Calu3 (cell line): ENCODE measurements at regions not wholly inside any gene's neighbourhood (a gene's known extent, or its start where the extent isn't known, plus 50 kb on each side); places are given as distances from the start of the nearest gene placed in this dataset.

Experiments
- BruUV-seq: library from RNA; stranded (reverse); fragments of 400-500 nt; replicated peaks from 2 replicates; lab custom pipeline; 2021; lab: Mats Ljungman, UMichigan
- CTCF ChIA-PET: fragments of 300-600 bp; sonication (Branson Sonifier 250); formaldehyde crosslinking; loops from one replicate; lab custom pipeline; 2022; ENCODE audit warnings: antibody characterized with exemption; lab: Charles Lee
- DNase-seq: peaks from one replicate; pipeline ENCODE4 v3.0.0; 2022
- H3K27ac Mint-ChIP-seq: one replicate; pipeline ENCODE4 v1.8.0; 2022; ENCODE audit warnings: mixed read lengths; ENCODE audit not compliant: unreplicated experiment
- H3K27me3 Mint-ChIP-seq: one replicate; pipeline ENCODE4 v1.8.0; 2022; ENCODE audit warnings: mixed read lengths; ENCODE audit not compliant: unreplicated experiment
- H3K36me3 Mint-ChIP-seq: one replicate; pipeline ENCODE4 v1.8.0; 2022; ENCODE audit warnings: mild to moderate bottlenecking, moderate library complexity, mixed read lengths; ENCODE audit not compliant: insufficient read depth, unreplicated experiment
- H3K4me1 Mint-ChIP-seq: one replicate; pipeline ENCODE4 v1.8.0; 2022; ENCODE audit warnings: mild to moderate bottlenecking, low read depth, mixed read lengths; ENCODE audit not compliant: unreplicated experiment
- H3K4me3 Mint-ChIP-seq: one replicate; pipeline ENCODE4 v1.8.0; 2022; ENCODE audit warnings: mild to moderate bottlenecking, low read depth, moderate library complexity, mixed read lengths; ENCODE audit not compliant: unreplicated experiment
- H3K9me3 Mint-ChIP-seq: one replicate; pipeline ENCODE4 v1.8.0; 2022; ENCODE audit warnings: low read depth, mixed read lengths; ENCODE audit not compliant: unreplicated experiment
- CTCF ChIP-seq: fragments of 200-600 bp; IDR thresholded peaks from one replicate; pipeline ENCODE4 v1.8.0; 2022; ENCODE audit warnings: antibody characterized with exemption; ENCODE audit not compliant: unreplicated experiment
- intact Hi-C: fragments of 100-400 bp; cut with micrococcal nuclease; formaldehyde crosslinking; loops from one replicate; pipeline ENCODE4 v1.10.0; 2022; ENCODE audit not compliant: unreplicated experiment

DNA sequence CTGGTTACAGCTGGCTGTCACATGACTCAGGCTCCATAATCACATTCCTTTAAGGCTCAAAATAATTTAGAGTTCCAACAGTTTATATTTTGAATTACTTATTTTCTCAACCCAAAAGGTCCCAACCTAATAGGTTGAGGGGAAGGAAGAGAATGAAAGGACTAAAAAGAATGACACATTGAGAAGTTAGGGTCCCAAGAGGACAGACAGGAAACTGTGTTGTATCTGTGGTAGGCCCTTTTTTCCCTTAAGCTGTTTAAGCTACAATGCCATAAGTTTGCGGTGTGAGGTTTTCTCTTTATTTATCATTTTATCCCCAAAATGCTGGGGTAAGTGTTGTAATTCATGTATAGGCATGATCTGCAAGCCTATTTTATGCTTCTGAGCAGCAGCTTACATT, 290.2 kb downstream of the ZNF674 start:
- Mint-ChIP-seq H3K36me3 (peaks cover 6% of the 10 kb centered on the region), H3K27ac (no peak overlapping the region), H3K4me1 (peaks cover 51% of the 10 kb centered on the region), H3K27me3 (no peaks in the 10 kb centered on the region), H3K4me3 (no peak overlapping the region), H3K9me3 (peaks cover 5% of the 10 kb centered on the region)
- no TSS peak for BruUV-seq
- TF ChIP-seq CTCF = no peak
- intact Hi-C loops = no loop called here
- CTCF ChIA-PET = interaction anchor here (0.6 kb wide), 1 partner anchor 45 kb away, joined by 4 read pairs; no protein-coding TSS in a partner anchor
- DNase-seq = no peak

GRCh38 chrX:46254641-46255040, 290.6 kb downstream of the ZNF674 start:
- H3K9me3 Mint-ChIP-seq = peaks cover 5% of the 10 kb centered on the region
- DNase-seq = no peak
- no peaks in the 10 kb centered on the region for H3K27me3 Mint-ChIP-seq
- peaks cover 6% of the 10 kb centered on the region for H3K36me3 Mint-ChIP-seq
- no peak overlapping the region for H3K27ac Mint-ChIP-seq
- intact Hi-C loops = no loop called here
- H3K4me3 Mint-ChIP-seq = no peak overlapping the region
- CTCF ChIA-PET = no interaction called here
- no TSS peak for BruUV-seq
- no peak for TF ChIP-seq CTCF
- H3K4me1 Mint-ChIP-seq = peaks cover 47% of the 10 kb centered on the region

- no peak overlapping the region for H3K4me3 Mint-ChIP-seq
- H3K36me3 Mint-ChIP-seq = no peaks in the 10 kb centered on the region
- CTCF ChIA-PET = interaction anchor here (0.5 kb wide), 1 partner anchor 1763 kb away, joined by 3 read pairs; no protein-coding TSS in a partner anchor
- intact Hi-C loops = no loop called here
- DNase-seq = no peak
- peaks cover 7% of the 10 kb centered on the region for H3K9me3 Mint-ChIP-seq
- peaks cover 34% of the 10 kb centered on the region for H3K4me1 Mint-ChIP-seq
- no peak for TF ChIP-seq CTCF
- no peak overlapping the region for H3K27ac Mint-ChIP-seq
- H3K27me3 Mint-ChIP-seq = no peaks in the 10 kb centered on the region
- no TSS peak for BruUV-seq
Observed at GRCh38 chrX:46251755-46252154, 293.5 kb downstream of the ZNF674 start.

DNA sequence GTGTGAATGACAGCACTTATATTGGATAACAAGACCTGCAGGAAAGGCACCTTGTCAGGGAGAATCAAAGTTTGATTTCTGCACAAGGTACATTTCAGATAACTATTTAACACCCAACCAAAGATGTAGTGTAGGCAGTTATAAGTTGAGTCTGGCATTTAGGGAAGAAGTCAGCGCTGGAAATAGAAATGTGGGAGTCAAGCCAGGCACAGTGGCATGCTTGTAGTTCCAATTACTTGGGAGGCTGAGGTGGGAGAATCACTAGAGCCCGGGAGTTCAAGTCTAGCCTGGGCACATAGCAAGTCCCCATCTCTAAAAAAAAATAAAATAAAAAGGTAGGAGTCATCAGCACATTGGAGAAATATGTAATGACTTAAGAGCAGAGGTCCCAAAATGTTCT, 295.1 kb downstream of the ZNF674 start:
- CTCF ChIA-PET = no interaction called here
- DNase-seq = no peak
- H3K9me3 Mint-ChIP-seq = peaks cover 7% of the 10 kb centered on the region
- H3K27ac Mint-ChIP-seq = no peak overlapping the region
- no peak for TF ChIP-seq CTCF
- no TSS peak for BruUV-seq
- intact Hi-C loops = no loop called here
- no peaks in the 10 kb centered on the region for H3K27me3 Mint-ChIP-seq
- H3K36me3 Mint-ChIP-seq = no peaks in the 10 kb centered on the region
- H3K4me1 Mint-ChIP-seq = peaks cover 21% of the 10 kb centered on the region
- H3K4me3 Mint-ChIP-seq = no peak overlapping the region
